Pulmonary artery endothelial cell (primary cell): ENCODE measurements at regions not wholly inside any gene's neighbourhood (a gene's known extent, or its start where the extent isn't known, plus 50 kb on each side); places are given as distances from the start of the nearest gene placed in this dataset.

Experiments used
- DNase-seq: peaks from one replicate; pipeline ENCODE4 v3.0.0-alpha.2; 2011; ENCODE audit warnings: low read depth, low spot score

- no peak for DNase-seq
Measured at GRCh38 chr6:81694855-81695254, 57.6 kb downstream of the TENT5A start.

- no peak for DNase-seq
Measured at GRCh38 chr6:81694207-81694606, 58.3 kb downstream of the TENT5A start.

DNA sequence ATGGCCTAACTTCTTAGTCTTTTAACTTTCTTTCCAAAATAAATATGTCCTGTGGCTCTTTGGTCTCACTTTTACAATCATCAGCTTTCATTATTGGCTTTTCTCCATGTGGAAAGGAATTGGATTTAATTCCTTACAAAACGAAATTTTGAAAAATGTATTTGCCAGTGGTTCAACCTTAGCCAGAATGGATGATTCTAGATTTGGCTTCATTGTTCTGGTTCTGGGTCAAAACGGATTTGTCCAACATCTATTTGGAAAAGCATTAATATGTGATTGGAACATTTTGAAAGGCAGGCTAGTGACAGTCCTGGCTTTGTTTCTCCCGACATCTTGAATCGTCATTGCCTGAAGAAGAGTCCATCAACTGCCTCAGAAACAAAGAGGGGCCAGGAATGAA, 59.2 kb downstream of the TENT5A start:
- no peak for DNase-seq

GRCh38 chr6:81690073-81690472, 62.4 kb downstream of the TENT5A start:
- no peak for DNase-seq

- no peak for DNase-seq
Measured at GRCh38 chr6:81689580-81689979, 62.9 kb downstream of the TENT5A start.

GRCh38 chr6:81683912-81684311, 68.6 kb downstream of the TENT5A start:
- DNase-seq: no peak

DNA sequence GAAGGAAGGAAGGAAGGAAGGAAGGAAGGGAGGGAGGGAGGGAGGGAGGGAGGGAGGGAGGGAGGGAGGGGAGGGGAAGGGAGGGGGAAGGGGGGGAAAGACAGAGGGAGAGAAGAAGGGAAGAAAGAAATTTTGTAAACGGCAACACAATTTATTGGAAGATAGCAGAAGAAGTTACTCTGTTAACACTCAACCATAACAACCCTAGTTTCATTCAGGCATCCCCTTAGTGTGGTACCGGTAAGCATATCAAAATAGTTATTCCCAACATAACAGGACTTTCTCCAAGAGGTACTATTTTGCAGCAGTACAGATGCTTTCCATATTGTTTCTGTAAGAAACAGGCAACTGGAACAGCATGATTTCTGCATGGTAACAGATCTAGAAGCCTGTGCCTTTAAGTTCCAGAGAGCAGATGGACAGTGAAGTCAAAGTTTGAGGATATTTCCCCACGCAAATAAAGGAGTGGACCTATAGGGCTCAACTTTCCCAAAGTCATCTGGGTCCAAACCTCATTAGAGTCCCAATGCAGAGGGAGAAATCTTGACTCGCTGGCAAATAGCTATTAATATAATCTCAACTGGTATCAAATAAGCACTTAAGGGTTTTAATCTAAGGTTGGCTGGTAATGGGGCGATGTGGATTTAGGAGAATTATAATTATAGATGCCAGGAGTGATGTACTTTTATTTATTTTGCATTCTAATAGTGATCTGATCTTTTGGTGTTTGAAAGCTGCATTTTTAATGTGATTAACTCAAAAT, 69.4 kb downstream of the TENT5A start:
- DNase-seq: no peak

DNA sequence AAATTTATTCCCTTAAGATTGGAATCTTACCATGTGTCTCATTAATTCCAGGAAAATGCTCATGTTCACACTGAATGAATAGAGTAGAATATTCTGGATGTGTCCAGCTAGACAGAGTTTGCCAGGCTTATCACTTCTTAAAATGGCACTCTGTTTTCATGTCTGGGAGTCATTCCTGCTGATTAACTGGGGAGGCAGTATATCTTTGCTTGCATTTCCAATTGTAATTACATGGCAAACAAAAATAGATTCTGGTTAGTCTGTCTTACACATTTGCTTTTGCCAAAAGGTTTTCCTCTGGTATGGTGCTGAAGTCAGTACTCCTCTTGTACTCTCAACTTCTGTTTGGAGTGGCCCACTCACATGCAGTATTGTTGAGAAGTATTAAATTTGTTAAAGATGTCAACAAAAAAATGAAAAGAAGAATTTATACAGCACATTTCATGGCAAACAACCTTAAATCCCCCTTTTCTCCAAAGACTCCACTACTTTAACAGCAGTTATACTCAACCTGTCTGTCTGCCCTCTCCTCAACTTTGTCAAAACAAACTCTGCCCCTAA, 70.2 kb downstream of the TENT5A start:
- DNase-seq: no peak

GRCh38 chr6:81669445-81669844, 83.0 kb downstream of the TENT5A start:
- no peak for DNase-seq

- DNase-seq: no peak
Measured at GRCh38 chr6:81668615-81669047, 83.8 kb downstream of the TENT5A start.

- DNase-seq: no peak
Measured at GRCh38 chr6:81666481-81666880, 86.0 kb downstream of the TENT5A start.

DNA sequence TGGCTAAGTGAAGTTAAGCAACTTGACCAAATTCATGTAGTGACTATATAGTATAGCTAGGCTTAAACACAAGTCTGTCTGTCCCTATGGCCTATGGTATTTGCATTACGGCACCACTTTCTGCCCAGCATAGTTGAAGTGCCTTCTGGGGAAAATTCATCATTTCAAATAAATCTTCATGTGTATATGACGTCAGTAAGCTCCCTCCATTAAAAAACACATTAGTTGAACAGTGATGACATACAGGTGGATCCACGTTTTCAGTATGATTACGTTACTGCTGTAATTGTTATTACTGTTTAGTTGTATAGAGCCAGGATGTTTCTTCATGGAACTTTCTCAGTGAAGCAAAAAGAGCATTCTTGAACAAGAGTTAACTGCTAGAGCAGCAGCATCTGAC, 96.2 kb downstream of the TENT5A start:
- DNase-seq: no peak

GRCh38 chr6:81655696-81656095, 96.8 kb downstream of the TENT5A start:
- no peak for DNase-seq

DNA sequence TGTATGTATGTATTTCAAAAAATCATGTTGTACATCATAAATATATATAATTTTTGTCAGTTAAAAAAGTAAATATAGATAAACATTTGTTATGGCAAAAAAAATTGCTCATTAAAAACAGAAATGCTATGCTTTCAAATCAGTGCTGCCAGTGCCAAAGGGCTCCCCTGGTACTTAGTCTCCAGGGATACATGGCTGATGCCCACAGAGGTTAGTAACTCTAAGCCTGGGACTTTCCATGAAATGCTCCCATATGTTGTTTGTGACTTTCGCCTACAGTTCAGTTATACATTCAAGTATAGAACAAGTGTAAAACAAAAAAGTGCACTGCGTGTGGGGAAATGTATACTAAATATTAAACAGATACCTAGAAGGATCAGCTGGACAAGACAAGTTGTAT, 104.0 kb downstream of the TENT5A start:
- no peak for DNase-seq

- DNase-seq: no peak
Measured at GRCh38 chr6:81643156-81643555, 109.3 kb downstream of the TENT5A start.

DNA sequence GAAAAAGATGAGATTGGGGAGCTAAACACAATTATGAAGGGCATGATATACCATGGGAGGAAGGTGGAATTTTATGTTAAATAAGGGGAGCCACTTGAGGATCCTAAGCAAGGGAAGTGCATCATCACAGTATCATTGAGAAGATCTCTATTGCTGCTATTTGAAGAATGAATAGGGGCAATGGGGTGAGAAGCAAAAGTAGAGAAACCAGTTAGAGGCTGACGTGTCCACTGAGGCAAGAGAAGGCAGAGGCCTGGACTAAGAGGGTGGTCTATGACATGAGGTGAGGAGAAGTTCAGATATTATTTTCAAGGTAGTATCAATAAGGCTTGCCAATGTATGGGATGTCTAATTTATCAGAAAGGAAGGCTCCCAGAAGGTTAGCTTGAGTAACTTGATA, 111.6 kb downstream of the TENT5A start:
- DNase-seq: no peak

- no peak for DNase-seq
Measured at GRCh38 chr6:81640126-81640525, 112.4 kb downstream of the TENT5A start.

DNA sequence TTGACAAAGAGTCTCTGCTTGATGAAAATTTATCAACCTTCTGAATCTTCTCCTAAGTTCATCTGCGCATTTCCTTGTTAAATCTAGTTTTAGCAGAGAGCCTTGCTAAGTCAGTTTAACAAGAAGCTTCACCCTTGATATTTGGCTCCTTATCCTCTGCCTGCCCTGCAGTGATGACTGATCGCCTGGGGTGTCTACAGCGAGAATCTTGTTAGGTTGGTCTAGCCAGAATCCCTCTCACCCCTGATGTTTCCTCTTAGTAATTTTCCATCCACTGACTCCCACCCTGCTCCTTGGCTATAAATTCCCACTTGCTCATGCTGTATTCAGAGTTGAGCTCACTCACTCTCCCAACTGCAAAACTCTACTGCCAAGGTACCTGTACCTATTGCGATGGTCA, 114.1 kb downstream of the TENT5A start:
- no peak for DNase-seq

GRCh38 chr6:81636930-81637568, 115.4 kb downstream of the TENT5A start:
- DNase-seq: no peak

DNA sequence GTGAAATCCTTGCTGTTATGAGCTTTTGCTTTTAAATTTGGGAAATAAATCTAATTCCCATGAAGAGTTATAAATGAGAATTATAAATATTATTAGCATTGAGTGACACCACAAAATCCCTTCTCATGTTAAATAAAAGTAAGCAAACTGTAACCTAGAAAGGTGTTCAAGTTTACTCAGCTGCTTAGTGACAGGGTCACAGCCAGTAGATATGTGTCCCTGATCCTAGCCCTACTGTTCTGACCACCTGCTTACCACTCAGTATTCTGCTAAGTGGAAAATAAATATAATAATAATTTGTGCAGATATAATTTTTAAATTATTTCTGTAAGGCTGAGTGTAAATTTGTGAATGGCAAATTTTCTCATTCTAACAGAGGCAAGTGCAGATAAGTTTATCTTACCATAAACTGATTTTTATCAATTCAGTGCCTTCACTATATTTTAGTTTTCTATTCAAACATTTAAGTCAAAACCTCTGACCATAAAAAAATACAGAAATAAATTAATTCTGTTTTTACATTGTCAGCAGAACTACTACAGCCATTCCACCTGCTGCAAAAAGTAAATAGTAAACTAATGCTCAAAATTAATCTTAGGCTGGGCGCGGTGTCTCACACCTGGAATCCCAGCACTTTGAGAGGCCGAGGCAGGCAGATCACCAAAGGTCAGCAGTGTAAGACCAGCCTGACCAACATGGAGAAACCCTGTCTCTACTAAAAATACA, 118.2 kb downstream of the TENT5A start:
- no peak for DNase-seq

DNA sequence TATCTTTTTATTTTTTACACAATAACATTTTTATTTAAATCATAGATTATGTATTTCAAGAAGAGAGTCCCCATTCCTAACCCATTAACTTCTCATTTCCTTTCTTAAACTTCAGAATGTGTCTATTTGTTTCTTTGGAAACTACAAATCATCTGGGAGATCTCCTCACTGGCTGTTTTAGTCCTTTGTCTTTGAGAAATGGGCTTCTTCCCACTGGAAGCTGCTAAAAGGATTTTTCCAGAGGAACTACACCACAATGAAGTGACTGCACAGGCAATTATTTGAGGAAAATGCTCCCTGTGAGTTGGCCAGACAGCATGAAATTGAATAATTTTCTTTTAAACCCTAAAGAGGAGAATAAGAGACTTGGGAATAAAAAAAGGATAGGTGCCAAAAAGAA, 119.1 kb downstream of the TENT5A start:
- no peak for DNase-seq

- no peak for DNase-seq
Measured at GRCh38 chr6:81630719-81631118, 121.8 kb downstream of the TENT5A start.
